Body of pancreas (tissue), 4 donors: ENCODE measurements at regions not wholly inside any gene's neighbourhood (a gene's known extent, or its start where the extent isn't known, plus 50 kb on each side); places are given as distances from the start of the nearest gene placed in this dataset.

Experiments used
- CTCF ChIP-seq, 7 experiments: fragments of 450-650 bp in 4 of 7; fragments of 200-600 bp in 3 of 7; sonication (generic) in 3 of 7; IDR thresholded peaks; one replicate each; pipeline ENCODE4 v1.5.1; 2016 to 2019; ENCODE audit warnings: antibody characterized with exemption in 7 of 7
- POLR2A ChIP-seq, 3 donors: fragments of 450-650 bp; IDR thresholded peaks; one replicate each; pipeline ENCODE4 v1.6.1; 2016; ENCODE audit warnings: antibody characterized with exemption in 3 of 3, mild to moderate bottlenecking in 2 of 3

- TF ChIP-seq CTCF (IDR thresholded peaks at IDR 0.05), result no peak
- no peak for TF ChIP-seq POLR2A (IDR thresholded peaks at IDR 0.05)
These were observed 185.7 kb downstream of the DAD1 start for GRCh38 chr14:22403296-22403695.
